Right ventricle myocardium inferior (tissue), 1 donor: ENCODE measurements at regions not wholly inside any gene's neighbourhood (a gene's known extent, or its start where the extent isn't known, plus 50 kb on each side); places are given as distances from the start of the nearest gene placed in this dataset.
"Not testable (repeated sequence)": the region's sequence is repeated elsewhere in the genome, so short reads cannot be mapped to it uniquely, and the experiment has no call there.

Source experiments
- ATAC-seq: fragments of 200-7000 bp; cut with Tn5 transposase; one replicate; pipeline ENCODE4 v1.9.1; 2020; ENCODE audit warnings: mild to moderate bottlenecking, moderate library complexity
- DNase-seq: peaks from one replicate; pipeline ENCODE4 v3.0.0; 2021; ENCODE audit errors: missing footprints
- intact Hi-C: fragments of 100-400 bp; cut with DNase I; formaldehyde crosslinking; loops from one replicate; pipeline ENCODE4 v1.11.0; 2022
- donor health status: DM: no; HTN: yes; CAD: no; lungs with severe emphysema.

DNA sequence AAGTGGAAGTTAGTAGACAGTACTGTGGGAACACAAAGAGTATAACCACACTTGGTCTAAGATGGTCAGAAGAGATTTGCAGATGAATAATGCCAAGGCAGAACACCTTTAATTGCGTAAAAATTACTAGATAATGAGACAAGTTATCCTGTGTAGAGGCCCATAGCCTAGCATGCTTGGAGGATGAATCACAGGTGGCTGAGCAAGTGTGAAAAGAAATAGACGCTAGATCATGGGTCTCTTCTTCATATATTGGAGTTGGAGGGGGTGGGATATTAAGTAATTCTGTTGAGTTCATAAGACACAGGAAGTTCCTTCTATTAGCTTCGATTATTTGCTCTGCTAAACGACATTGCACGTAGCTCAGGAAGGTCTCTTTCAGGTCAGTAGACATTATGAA lies 454.3 kb upstream of the LMO3 start:
- DNase-seq (no peak), ATAC-seq (no peak)
- intact Hi-C loops: no loop called here

DNA sequence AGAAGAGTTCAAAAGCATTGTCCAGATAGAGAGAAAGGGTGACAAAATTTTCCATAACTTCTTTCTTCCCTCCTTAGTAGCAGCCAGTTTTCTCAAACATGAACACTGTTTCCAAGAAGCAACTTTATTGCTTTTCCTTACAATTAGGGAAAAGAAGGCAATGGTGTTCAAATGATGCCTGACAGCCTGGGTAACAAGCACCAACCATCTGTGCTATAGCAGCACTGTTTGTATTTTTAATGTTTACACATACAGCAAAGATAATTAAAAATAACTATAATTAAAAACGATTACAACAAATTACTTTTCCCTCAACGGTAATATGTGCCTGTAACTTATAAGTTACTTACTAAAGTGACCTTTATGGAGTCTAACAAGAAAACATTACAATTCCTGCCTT lies 450.6 kb upstream of the LMO3 start:
- DNase-seq: no peak
- intact Hi-C loops: no loop called here
- no peak for ATAC-seq

DNA sequence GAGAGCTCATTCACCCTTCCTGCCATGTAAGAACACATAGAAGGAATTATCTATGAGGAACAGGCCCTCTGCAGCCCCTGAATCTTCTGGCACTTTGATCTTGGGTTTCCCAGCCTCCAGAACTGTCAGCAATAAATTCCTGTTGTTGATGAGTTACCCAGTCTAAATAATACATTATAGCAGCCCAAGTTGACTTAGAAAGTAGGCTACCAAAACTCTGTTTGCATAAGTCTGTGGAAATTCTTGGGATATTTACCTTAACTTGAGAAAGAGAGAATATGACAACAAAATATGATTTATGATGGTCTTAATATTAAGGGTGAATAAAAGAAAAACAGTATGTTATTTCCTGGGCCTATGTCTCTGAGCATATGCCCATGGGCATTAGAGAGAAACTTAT lies 433.0 kb upstream of the LMO3 start:
- no peak for ATAC-seq
- no peak for DNase-seq
- intact Hi-C loops: no loop called here

DNA sequence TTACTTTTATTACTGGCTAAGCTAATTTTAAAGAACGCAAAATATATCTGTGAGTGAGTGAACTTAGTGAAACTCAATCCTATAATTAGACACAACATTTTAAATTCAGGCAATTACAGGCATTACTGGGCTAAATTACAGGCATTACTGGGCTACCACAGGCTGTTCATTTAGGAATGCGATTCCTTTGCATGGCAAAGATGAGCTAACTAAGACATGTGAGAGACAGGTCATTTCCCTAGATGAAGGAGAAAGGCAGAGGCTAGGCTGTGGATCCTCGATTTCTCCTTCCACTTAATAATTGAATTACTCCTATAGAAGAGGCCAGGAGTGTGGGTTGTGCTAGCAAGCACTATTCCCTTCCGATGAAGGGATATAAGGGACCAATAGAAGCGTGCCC lies 429.4 kb upstream of the LMO3 start:
- intact Hi-C loops: no loop called here
- no peak for DNase-seq
- no peak for ATAC-seq

DNA sequence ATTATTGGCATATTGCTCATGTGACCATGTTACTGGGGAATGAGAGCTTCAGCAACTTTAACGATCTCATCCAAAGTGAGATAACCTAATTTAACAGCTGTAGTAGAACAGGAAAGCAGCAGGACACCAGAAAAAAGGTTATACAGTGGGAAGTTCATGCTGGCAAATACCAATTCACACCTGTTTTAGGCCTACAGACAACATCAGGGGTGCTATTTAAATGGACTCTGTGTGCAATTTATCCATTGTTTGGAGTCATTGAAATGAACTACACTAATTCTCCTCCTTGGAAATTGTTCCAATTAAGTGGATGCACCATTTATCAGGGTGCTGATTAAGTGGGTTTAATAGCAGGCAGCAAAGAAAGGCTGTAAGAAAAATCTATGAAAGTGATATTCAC lies 424.4 kb upstream of the LMO3 start:
- ATAC-seq: no peak

DNA sequence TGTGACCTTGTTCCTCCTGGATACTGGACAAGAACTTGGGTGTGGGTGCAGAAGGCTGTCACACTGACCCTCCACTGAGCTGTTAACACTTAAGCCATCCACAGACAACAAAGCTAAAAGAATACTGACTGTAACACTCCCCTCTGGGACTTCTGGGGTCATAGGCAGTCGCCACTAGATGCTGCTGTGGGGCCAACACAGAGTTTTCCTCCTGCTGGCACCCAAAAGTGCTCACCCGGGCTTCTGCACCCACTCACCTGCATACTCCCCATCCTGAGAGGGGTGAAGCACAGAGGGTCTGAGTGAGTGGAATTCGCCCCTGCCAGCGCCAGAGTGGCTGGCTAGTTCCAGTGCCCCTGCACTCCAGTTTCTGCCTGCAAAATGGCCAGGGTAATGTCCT lies 422.4 kb upstream of the LMO3 start:
- intact Hi-C loops: no loop called here
- DNase-seq (no peak), ATAC-seq (no peak)

More for the DNA sequence above, 424.4 kb upstream of the LMO3 start:
- no peak for DNase-seq
- intact Hi-C loops: no loop called here

DNA sequence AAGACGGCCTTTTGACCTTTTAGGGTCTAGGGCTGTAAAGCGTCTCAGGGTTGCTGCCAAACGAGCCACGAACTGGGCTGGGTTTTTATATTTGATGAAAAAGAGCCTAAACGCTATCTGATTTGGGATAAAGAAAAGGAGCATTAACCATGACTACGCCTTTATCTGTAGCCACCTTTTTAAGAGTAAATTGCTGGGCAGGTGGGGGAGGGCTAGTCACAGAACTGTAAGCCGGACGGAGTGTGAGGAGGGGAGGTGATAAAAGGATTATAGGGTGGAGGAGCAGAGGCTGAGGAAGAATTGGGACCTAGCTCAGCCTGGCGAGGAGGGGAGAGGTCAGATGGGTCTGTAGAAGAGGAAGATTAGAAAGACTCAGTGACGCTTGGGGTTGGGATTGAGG lies 419.5 kb upstream of the LMO3 start:
- ATAC-seq, intact Hi-C loops, DNase-seq: not testable (repeated sequence)

DNA sequence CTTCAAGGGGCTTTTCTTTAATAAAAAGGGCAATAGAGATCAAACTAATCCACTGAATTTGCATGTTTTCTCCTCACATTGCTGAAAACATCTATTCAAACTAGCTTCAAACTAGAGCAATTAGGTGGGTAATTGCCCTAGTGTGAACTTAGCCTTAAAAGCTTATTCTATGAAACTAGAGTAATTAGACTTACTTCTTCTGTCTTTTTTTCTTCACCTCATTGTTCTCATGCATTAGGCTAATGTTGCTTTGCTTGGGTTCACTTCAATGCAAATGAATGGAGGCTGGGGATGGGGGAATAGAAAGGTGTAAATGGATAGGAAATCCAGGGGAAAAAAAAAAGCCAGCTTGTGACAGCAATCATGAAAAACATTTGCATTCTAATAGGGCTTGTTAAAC lies 414.8 kb upstream of the LMO3 start:
- ATAC-seq (no peak), DNase-seq (no peak)
- intact Hi-C loops: no loop called here

DNA sequence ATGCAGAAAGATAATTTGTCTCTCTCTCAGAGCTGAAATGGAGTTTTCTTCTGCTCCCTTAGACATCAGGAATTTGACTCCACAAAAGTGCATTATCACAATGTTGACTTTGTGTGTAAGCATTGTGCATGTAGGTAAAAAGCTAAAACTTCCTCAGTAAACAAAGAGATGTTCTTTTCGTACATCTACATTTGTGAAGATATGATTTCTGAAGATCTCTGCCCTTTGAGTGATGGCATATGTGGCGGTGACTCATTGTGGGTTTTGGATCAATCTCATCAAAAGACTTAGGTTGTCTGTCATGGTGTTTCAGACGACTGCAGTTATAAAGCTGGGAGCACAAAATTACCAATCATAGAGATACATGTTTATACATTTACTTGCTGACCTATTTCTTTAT lies 411.4 kb upstream of the LMO3 start:
- ATAC-seq: no peak
- no peak for DNase-seq
- intact Hi-C loops: no loop called here

DNA sequence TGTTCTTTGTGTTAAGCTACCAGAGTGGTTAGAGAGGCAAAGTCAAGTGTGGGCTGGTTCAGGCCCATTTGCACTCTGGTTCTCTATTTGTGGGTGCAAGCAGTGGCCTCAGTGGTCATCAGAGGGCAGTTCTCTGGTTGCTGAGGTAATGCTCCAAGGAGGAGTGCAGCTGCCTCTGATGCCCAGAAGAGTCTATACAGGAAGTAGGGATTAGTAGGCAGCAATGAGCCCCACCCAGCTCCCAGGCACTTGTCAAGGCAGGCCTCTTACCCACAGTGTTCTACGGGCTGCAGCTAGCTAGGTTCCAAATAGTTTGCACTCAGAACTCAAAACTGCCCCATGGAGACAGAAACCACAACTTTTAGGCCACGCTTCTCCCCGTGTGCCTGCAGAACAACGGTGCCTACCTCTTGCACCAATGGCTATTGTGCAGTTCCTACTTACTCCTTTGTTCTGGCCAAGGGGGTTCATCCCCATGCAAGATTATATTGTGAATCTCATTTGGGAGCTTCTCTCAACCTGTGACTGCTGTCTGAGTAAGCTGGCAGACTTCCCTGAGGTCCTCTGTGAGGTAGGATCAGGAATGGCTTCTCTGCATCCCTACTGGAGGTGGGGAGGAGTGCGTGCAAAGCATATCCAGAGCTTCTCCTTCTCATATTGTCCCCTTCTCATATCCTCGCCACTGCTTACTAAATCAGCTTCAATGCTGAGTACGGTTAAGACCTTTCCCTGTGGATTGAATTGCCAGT lies 410.3 kb upstream of the LMO3 start:
- DNase-seq (no peak), ATAC-seq (no peak)
- intact Hi-C loops: no loop called here

DNA sequence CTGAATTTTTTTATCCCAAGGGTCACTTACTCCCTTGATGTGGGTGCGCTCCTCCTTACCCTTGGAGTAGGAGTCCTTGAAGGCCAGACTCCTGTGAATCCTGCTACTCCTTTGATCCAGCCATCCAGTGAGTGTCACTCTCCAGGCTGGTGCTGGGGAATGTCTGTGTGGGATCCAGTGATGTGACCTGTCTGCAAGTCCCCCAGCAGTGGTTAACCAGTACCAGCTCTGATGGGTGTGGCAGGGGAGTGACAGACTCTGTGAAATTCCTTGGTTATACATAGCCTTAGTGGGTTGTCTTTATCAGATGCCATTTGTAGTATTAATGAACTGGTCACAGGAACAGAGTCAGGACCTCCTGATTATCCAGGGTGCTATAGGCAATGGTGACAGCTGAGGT lies 409.5 kb upstream of the LMO3 start:
- DNase-seq: no peak
- intact Hi-C loops: no loop called here

DNA sequence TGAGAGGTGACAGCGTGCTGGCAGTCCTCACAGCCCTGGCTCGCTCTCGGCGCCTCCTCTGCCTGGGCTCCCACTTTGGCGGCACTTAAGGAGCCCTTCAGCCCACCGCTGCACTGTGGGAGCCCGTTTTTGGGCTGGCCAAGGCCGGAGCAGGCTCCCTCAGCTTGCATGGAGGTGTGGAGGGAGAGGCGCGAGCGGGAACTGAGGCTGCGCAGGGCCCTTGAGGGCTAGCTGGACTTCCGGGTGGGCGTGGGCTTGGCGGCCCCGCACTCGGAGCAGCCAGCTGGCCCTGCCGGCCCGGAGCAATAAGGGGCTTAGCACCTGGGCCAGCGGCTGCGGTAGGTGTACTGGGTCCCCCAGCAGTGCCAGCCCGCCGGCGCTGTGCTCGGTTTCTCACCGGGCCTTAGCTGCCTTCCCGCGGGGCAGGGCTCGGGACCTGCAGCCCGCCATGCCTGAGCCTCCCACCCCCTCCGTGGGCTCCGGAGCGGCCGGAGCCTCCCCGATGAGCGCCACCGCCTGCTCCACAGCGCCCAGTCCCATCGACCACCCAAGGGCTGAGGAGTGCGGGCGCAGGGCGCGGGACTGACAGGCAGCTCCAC lies 401.6 kb upstream of the LMO3 start:
- intact Hi-C loops, ATAC-seq, DNase-seq: not testable (repeated sequence)

More for the DNA sequence above, 409.5 kb upstream of the LMO3 start:
- ATAC-seq: no peak

DNA sequence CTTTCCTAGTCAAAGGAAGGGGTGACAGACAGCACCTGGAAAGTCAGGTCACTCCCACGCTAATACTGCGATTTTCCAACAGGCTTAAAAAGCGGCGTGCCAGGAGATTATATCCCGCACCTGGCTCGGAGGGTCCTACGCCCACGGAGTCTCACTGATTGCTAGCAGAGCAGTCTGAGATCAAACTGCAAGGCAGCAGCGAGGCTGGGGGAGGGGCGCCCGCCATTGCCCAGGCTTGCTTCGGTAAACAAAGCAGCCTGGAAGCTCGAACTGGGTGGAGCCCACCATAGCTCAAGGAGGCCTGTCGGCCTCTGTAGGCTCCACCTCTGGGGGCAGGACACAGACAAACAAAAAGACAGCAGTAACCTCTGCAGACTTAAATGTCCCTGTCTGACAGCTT lies 392.6 kb upstream of the LMO3 start:
- DNase-seq, intact Hi-C loops, ATAC-seq: not testable (repeated sequence)

DNA sequence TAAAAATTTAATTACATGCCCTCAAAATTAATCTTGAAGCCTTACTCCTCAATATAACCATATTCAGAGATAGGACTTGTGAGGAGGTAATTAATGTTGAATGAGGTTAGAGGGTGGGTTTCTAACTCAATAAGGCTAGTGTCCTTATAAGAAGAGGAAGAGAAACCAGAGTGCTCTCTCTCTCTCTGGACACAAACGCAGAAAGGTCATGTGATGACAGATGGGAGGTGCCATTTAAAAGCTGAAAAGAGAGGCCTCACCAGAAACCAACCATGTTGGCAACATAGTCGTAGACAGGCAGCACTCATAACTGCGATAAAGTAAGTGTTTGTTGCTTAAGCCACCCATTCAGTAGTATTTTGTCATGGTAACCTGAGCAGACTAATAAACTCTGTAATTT lies 378.5 kb upstream of the LMO3 start:
- ATAC-seq (no peak), DNase-seq (no peak)
- intact Hi-C loops: no loop called here

DNA sequence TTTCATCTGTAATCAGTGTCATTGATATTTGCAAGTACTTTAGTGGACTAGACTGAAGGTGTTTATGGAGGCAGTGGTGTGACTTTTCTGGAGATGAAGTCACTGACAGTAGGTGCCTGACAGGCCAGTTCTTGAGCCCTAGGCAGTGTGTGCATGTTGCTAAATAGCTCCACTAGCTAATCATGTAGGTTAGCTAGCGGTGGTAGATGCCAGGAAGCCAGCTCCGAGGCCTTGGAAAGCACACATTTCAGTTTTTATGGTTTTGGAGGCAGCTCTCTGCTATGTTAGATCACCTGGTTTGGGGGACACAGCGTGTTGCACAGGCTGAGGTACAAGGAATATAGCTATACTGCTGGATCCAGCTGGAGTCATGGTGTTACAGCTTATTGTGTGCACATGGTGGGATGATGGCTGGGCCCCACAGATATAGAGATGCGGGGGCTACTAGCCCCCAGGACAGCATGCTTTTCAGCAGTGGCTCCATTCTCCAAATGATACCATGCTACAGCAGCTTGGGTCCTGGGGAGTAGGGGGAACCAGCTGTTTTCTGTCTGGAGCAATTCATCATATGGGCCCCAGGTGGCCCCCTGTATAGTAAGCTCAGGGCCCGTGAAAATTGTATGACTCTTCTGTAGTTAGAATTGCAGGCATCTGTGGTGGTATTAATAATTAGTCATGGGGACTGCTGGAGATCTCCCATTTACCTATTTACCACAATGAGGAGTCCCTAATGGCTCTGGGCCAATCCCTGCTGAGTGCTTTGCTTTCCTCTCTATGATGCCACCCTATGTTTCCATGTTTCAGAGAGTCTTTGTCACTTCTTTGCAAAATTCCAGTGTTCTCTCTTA lies 367.2 kb upstream of the LMO3 start:
- intact Hi-C loops: no loop called here
- no peak for ATAC-seq
- no peak for DNase-seq

DNA sequence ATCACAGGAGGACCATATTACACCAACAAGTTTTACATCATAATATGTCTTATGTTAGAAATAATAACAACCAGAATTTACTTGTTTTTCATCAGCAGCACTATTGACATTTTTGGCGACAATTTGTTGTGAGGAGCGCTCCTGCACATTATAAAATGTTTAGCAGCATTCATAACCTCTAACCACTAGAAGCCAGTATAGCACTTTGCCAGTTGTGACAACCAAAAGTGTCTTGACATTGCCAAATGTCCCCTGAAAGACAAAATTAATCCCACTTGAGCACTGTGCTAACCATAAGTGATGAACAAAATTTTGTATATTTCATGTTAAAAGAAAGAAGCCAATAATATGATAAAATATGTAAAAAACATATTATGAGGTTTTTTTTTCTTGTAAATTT lies 356.9 kb upstream of the LMO3 start:
- ATAC-seq (no peak), DNase-seq (no peak)
- intact Hi-C loops: no loop called here

DNA sequence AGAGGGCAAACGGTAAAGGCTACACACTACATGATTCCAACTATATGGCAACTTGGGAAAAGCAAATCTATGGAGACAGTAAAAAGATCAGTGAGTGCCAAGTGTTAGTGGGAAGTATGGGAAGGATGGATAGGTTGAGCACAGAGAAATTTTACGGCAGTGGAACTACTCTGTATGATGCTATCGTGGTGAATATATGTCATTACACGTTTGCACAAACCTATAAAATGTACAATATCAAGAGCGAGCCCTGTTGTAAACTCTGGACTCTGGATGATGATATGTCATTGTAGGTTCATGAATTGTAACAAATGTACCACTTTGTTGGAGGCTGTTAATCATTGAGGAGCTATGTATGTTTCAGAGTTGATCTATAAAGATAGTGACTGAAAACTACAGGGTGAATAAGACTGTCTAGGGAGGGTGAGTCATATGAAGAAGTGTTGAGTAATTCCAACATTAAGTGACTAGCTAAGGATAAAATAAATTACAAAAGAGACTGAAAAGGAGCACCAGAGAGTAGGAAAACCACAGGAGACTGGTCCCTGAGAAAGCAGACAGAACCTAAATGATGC lies 349.2 kb upstream of the LMO3 start:
- ATAC-seq (no peak), DNase-seq (no peak)
- intact Hi-C loops: no loop called here

DNA sequence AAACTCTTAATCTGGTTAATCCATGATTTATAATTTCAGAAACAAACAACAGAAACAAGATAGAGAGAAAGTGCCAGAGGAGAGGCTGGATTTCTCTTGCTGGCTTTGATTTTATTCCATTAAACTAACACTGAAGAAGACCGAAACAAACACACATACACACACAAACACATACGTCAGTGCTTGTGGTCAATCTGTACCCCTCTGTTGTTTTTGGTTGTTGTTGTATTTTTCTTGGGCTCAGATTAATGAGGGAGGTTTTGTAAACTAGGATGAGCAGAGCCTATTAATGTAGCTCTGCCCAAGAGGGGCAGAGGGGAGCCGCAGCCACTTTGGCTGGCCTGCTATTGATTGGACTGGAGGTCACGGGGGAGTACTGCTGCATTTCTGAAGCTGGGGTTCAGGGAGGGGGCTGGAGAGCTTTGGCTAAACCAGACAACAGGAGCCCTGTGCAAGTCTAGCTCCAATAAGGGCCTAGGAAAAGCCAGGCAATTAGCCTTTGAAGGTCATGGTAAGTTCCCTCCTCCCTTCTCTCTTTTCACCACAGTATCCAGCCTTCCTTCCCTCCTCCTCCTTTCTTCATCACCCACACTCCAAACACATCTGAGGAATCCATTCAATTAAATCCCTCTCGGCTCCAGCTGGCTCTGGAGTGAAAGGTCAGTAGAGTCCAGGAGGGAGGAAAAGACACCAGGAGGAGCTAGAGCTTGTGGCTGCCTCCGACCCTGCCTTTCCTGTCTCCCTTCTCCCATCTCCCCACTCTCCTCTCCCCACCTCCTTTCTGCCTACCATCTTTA lies 344.1 kb upstream of the LMO3 start:
- ATAC-seq (no peak), DNase-seq (no peak)
- intact Hi-C loops: no loop called here

DNA sequence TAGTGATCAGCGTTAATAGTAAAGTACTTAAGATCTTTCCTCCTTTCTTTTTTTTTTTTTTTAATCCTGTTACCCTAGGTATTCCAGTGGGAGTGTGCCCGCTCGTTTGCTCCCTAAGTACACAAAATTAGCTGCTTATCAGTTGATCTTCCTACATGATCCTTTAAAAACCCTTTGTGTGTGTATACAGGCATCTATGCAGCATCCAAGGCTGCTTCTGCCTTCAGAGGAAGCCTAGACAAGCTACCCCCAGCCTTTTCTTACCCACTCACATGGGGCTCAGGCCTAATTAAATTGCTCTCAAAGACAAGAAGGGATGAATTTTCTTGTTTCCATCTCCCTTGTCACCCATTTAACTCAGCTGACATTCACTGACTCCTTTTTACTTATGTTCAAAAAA lies 343.4 kb upstream of the LMO3 start:
- intact Hi-C loops: no loop called here
- ATAC-seq: no peak
- DNase-seq: no peak
